ENCODE measurements at regions not wholly inside any gene's neighbourhood (a gene's known extent, or its start where the extent isn't known, plus 50 kb on each side); places are given as distances from the start of the nearest gene placed in this dataset.

GRCh38 chr18:34943587-34943986 lies 97.6 kb upstream of the MAPRE2 start:
- TF ChIP-seq POLR2AphosphoS5 (IDR thresholded peaks at IDR 0.05): no peak
- TF ChIP-seq CTCF (IDR thresholded peaks at IDR 0.05): no peak
- TF ChIP-seq EP300 (IDR thresholded peaks at IDR 0.05): no peak
- no peak for TF ChIP-seq POLR2A (IDR thresholded peaks at IDR 0.05)

All from gastroesophageal sphincter (tissue), 3 donors.